Trophoblast cell (in vitro differentiated cells and primary cell): ENCODE measurements at regions not wholly inside any gene's neighbourhood (a gene's known extent, or its start where the extent isn't known, plus 50 kb on each side); places are given as distances from the start of the nearest gene placed in this dataset.

ENCODE experiments used
- DNase-seq, 2 donors: peaks; one replicate each; pipeline ENCODE4 v3.0.0-alpha.2; 2016
- H2AFZ ChIP-seq: 2 replicates; pipeline ENCODE4 v1.6.1; 2013; ENCODE audit warnings: low read length, moderate library complexity, mild to moderate bottlenecking; ENCODE audit not compliant: insufficient read depth, poor library complexity
- H2AK5ac ChIP-seq: 2 replicates; pipeline ENCODE4 v1.6.1; 2013; ENCODE audit warnings: mild to moderate bottlenecking, low read length
- H2BK120ac ChIP-seq: 2 replicates; pipeline ENCODE4 v1.6.1; 2013; ENCODE audit warnings: low read length, mild to moderate bottlenecking, moderate library complexity; ENCODE audit not compliant: insufficient read depth, poor library complexity
- H2BK12ac ChIP-seq: 2 replicates; pipeline ENCODE4 v1.6.1; 2013; ENCODE audit warnings: mild to moderate bottlenecking, low read length, moderate library complexity
- H2BK5ac ChIP-seq: 2 replicates; pipeline ENCODE4 v1.6.1; 2013; ENCODE audit warnings: low read length, low read depth, moderate library complexity, mild to moderate bottlenecking; ENCODE audit not compliant: poor library complexity
- H3K14ac ChIP-seq: 2 replicates; pipeline ENCODE4 v1.6.1; 2013; ENCODE audit warnings: mild to moderate bottlenecking, low read length
- H3K18ac ChIP-seq: 2 replicates; pipeline ENCODE4 v1.6.1; 2013; ENCODE audit warnings: mild to moderate bottlenecking, low read length
- H3K23ac ChIP-seq: 2 replicates; pipeline ENCODE4 v1.6.1; 2013; ENCODE audit warnings: low read length
- H3K27ac ChIP-seq: 2 replicates; pipeline ENCODE4 v1.5.1; 2013; ENCODE audit warnings: low read depth, mild to moderate bottlenecking, inconsistent platforms, low read length, moderate library complexity
- H3K27me3 ChIP-seq: 2 replicates; pipeline ENCODE4 v1.6.1; 2013; ENCODE audit warnings: inconsistent platforms, mild to moderate bottlenecking, low read length, moderate library complexity; ENCODE audit not compliant: insufficient read depth
- H3K36me3 ChIP-seq, 2 experiments: 1 replicate in 1 of 2; 2 replicates in 1 of 2; pipeline ENCODE4 v1.6.1; 2013; ENCODE audit warnings: low read length in 2 of 2, mild to moderate bottlenecking in 2 of 2, moderate library complexity in 1 of 2; ENCODE audit not compliant: insufficient read depth in 2 of 2, control insufficient read depth in 1 of 2
- H3K4ac ChIP-seq: 2 replicates; pipeline ENCODE4 v1.6.1; 2013; ENCODE audit warnings: low read depth, mild to moderate bottlenecking, low read length, moderate library complexity
- H3K4me1 ChIP-seq, 2 experiments: 1 replicate in 1 of 2; 2 replicates in 1 of 2; pipeline ENCODE4 v1.6.1; 2013; ENCODE audit warnings: low read length in 2 of 2, mild to moderate bottlenecking in 2 of 2, moderate library complexity in 1 of 2; ENCODE audit not compliant: insufficient read depth in 2 of 2, control insufficient read depth in 1 of 2
- H3K4me2 ChIP-seq: 2 replicates; pipeline ENCODE4 v1.6.1; 2013; ENCODE audit warnings: inconsistent platforms, mild to moderate bottlenecking, low read length, moderate library complexity
- H3K4me3 ChIP-seq: 2 replicates; pipeline ENCODE4 v1.5.1; 2013; ENCODE audit warnings: mild to moderate bottlenecking, low read depth, low read length, inconsistent platforms
- H3K79me1 ChIP-seq: one replicate; pipeline ENCODE4 v1.6.1; 2013; ENCODE audit warnings: low read length
- H3K79me2 ChIP-seq: 2 replicates; pipeline ENCODE4 v1.6.1; 2013; ENCODE audit warnings: low read length, mild to moderate bottlenecking; ENCODE audit not compliant: control insufficient read depth, insufficient read depth, poor library complexity
- H3K9ac ChIP-seq: 2 replicates; pipeline ENCODE4 v1.6.1; 2013; ENCODE audit warnings: mild to moderate bottlenecking, low read length
- H3K9me3 ChIP-seq: 2 replicates; pipeline ENCODE4 v1.6.1; 2013; ENCODE audit warnings: low read depth, mild to moderate bottlenecking, control low read depth, inconsistent platforms, low read length; ENCODE audit not compliant: insufficient read depth
- H4K12ac ChIP-seq: 2 replicates; pipeline ENCODE4 v1.6.1; 2013; ENCODE audit warnings: low read depth, mild to moderate bottlenecking, low read length, moderate library complexity
- H4K8ac ChIP-seq: 2 replicates; pipeline ENCODE4 v1.6.1; 2013; ENCODE audit warnings: low read depth, mild to moderate bottlenecking, low read length, moderate library complexity
- H4K91ac ChIP-seq: one replicate; pipeline ENCODE4 v1.6.1; 2013; ENCODE audit warnings: low read depth, mild to moderate bottlenecking, low read length, moderate library complexity
- WGBS: extraction: QIAGEN DNeasy Blood & Tissue Kit; methylation state at CpG from one replicate; pipeline ENCODE4 v1.1.7; 2013; ENCODE audit warnings: missing lambda C conversion rate; ENCODE audit not compliant: insufficient read length, insufficient coverage; ENCODE audit errors: extremely low coverage; 5-methylcytosine and 5-hydroxymethylcytosine counted together

- Histone ChIP-seq H2AFZ (no peak overlapping the region), H3K27ac (no peak overlapping the region), H3K9me3 (peaks cover 63% of the 10 kb centered on the region), H4K12ac (no peak overlapping the region), H3K4ac (no peak overlapping the region), H4K91ac (no peak overlapping the region), H2AK5ac (no peak overlapping the region), H3K79me1 (no peaks in the 10 kb centered on the region), H2BK12ac (no peak overlapping the region), H3K23ac (no peak overlapping the region), H2BK120ac (no peak overlapping the region), H3K36me3 (no peaks in the 10 kb centered on the region), H2BK5ac (no peak overlapping the region), H3K27me3 (no peaks in the 10 kb centered on the region), H3K9ac (no peak overlapping the region), H3K18ac (no peak overlapping the region), H3K79me2 (no peaks in the 10 kb centered on the region), H3K4me1 (no peaks in the 10 kb centered on the region), H3K14ac (no peak overlapping the region), H3K4me2 (no peak overlapping the region), H3K4me3 (peak overlapping the region; percentile 51), H4K8ac (no peak overlapping the region)
- no peak for DNase-seq
- WGBS: no CpG with 5 or more reads among the region's 7 CpGs
These were observed 77.5 kb upstream of the ACTRT2 start for GRCh38 chr1:2943686-2944260.

- Histone ChIP-seq H4K12ac (no peak overlapping the region), H3K9ac (no peak overlapping the region), H4K8ac (no peak overlapping the region), H3K4me2 (no peak overlapping the region), H2BK5ac (no peak overlapping the region), H2BK120ac (no peak overlapping the region), H3K14ac (no peak overlapping the region), H3K23ac (peak overlapping the region; percentile 76), H3K4me1 (no peaks in the 10 kb centered on the region), H2AK5ac (no peak overlapping the region), H3K4ac (no peak overlapping the region), H3K79me1 (no peaks in the 10 kb centered on the region), H3K18ac (no peak overlapping the region), H3K9me3 (peaks cover 58% of the 10 kb centered on the region), H3K27me3 (no peaks in the 10 kb centered on the region), H2BK12ac (no peak overlapping the region), H3K4me3 (peak overlapping the region; percentile 51), H3K79me2 (no peaks in the 10 kb centered on the region), H3K27ac (no peak overlapping the region), H4K91ac (no peak overlapping the region), H3K36me3 (no peaks in the 10 kb centered on the region), H2AFZ (no peak overlapping the region)
- no CpG with 5 or more reads among the region's 4 CpGs for WGBS
- no peak for DNase-seq
These were observed 76.6 kb upstream of the ACTRT2 start for GRCh38 chr1:2944705-2945104.

- H3K4ac ChIP-seq: no peak overlapping the region
- no peak overlapping the region for H3K27ac ChIP-seq
- no peak overlapping the region for H2AFZ ChIP-seq
- no peak overlapping the region for H2AK5ac ChIP-seq
- no peak overlapping the region for H3K4me2 ChIP-seq
- no peak overlapping the region for H4K12ac ChIP-seq
- no CpG with 5 or more reads among the region's 13 CpGs for WGBS
- no peak overlapping the region for H3K14ac ChIP-seq
- no peak overlapping the region for H3K18ac ChIP-seq
- no peaks in the 10 kb centered on the region for H3K36me3 ChIP-seq
- no peak overlapping the region for H4K8ac ChIP-seq
- no peak overlapping the region for H3K4me3 ChIP-seq
- no peak overlapping the region for H3K23ac ChIP-seq
- no peaks in the 10 kb centered on the region for H3K4me1 ChIP-seq
- H2BK5ac ChIP-seq: no peak overlapping the region
- no peaks in the 10 kb centered on the region for H3K79me1 ChIP-seq
- H3K9me3 ChIP-seq: peaks cover 57% of the 10 kb centered on the region
- no peak for DNase-seq
- H3K79me2 ChIP-seq: no peaks in the 10 kb centered on the region
- no peaks in the 10 kb centered on the region for H3K27me3 ChIP-seq
- no peak overlapping the region for H3K9ac ChIP-seq
- H2BK120ac ChIP-seq: no peak overlapping the region
- no peak overlapping the region for H4K91ac ChIP-seq
- H2BK12ac ChIP-seq: no peak overlapping the region
These were observed 75.4 kb upstream of the ACTRT2 start for GRCh38 chr1:2945821-2946231.

GRCh38 chr1:2946291-2946690, 75.0 kb upstream of the ACTRT2 start:
- H3K36me3 ChIP-seq: no peaks in the 10 kb centered on the region
- no peaks in the 10 kb centered on the region for H3K79me1 ChIP-seq
- no peaks in the 10 kb centered on the region for H3K4me1 ChIP-seq
- no peak overlapping the region for H2AFZ ChIP-seq
- H3K14ac ChIP-seq: no peak overlapping the region
- no peak overlapping the region for H2BK120ac ChIP-seq
- no peak overlapping the region for H2BK5ac ChIP-seq
- no peak overlapping the region for H4K12ac ChIP-seq
- no peak overlapping the region for H2BK12ac ChIP-seq
- peaks cover 56% of the 10 kb centered on the region for H3K9me3 ChIP-seq
- H3K79me2 ChIP-seq: no peaks in the 10 kb centered on the region
- no peak overlapping the region for H3K27ac ChIP-seq
- H4K8ac ChIP-seq: no peak overlapping the region
- H3K4me3 ChIP-seq: no peak overlapping the region
- no peaks in the 10 kb centered on the region for H3K27me3 ChIP-seq
- no peak overlapping the region for H3K4ac ChIP-seq
- no peak overlapping the region for H4K91ac ChIP-seq
- no CpG with 5 or more reads among the region's 16 CpGs for whole genome bisulfite sequencing
- no peak overlapping the region for H3K9ac ChIP-seq
- no peak overlapping the region for H3K18ac ChIP-seq
- DNase-seq: no peak
- H3K4me2 ChIP-seq: no peak overlapping the region
- no peak overlapping the region for H2AK5ac ChIP-seq
- H3K23ac ChIP-seq: no peak overlapping the region
